ELF-1 (cell line): ENCODE measurements at regions not wholly inside any gene's neighbourhood (a gene's known extent, or its start where the extent isn't known, plus 50 kb on each side); places are given as distances from the start of the nearest gene placed in this dataset.

Experiments used
- DNase-seq: peaks from one replicate; pipeline ENCODE4 v3.0.0-alpha.2; 2016; ENCODE audit warnings: low read depth, low spot score

DNA sequence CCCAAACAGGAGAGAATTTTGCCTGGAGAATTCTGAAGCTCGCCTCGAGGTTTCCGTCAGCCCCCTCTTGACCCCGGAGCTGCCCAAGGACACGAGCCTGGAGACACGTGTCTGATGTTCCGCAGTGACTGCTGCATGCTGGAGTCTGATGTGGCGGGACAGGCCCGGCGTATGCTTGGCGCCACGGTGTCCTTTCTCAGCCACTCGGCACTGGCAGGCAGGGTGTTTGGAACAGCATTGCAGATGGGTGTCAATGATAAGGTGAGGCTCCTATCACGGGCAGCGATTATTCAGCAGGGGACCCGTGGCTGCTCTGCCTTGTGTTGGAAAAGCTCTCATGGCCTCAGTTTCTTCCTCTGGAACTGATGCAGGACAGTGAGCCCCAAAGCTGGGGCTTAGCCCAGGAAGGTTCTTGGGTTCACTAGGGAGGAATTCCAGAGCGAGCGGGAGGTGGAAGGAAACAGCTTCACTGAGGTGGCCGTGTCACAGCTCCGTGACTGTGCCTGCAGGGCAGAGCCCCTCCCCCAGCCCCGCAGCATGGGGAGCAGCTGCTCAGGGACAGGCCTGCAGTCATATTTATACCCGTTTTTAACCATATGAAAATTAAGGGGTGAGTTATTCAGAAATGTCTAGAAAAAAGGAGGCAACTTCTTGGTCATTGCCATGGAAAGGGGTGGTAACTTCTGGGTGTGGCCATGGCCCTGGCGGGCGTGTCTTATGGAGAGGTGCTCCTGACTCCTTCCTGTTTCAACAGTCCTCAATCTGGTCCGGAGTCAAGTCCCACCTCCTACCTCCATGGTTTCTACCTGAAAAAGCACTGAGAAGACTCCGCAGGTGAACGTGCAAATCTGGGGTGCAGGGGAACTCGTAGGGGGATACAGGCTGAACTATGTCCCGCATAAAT lies 123.4 kb downstream of the SIK1 start:
- DNase-seq = no peak

DNA sequence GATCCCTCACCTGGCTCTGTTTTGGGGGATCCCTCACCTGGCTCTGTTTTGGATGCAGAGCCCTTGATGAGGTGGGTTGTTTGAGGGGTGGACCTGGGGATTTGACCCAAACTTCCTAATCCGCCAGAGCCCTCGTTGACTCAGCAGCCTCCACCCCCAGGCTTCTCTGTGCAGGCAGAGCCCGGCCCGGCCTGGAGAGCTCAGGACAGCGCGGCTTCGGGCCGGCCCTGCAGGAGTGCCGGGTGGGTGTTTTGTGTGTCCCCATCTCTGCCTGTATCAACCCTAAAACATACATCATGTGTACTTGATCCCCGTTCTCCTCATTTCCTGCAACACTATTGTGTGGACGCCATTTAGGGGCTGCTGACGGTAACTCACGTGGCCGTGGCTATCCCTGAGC lies 124.2 kb downstream of the SIK1 start:
- no peak for DNase-seq

DNA sequence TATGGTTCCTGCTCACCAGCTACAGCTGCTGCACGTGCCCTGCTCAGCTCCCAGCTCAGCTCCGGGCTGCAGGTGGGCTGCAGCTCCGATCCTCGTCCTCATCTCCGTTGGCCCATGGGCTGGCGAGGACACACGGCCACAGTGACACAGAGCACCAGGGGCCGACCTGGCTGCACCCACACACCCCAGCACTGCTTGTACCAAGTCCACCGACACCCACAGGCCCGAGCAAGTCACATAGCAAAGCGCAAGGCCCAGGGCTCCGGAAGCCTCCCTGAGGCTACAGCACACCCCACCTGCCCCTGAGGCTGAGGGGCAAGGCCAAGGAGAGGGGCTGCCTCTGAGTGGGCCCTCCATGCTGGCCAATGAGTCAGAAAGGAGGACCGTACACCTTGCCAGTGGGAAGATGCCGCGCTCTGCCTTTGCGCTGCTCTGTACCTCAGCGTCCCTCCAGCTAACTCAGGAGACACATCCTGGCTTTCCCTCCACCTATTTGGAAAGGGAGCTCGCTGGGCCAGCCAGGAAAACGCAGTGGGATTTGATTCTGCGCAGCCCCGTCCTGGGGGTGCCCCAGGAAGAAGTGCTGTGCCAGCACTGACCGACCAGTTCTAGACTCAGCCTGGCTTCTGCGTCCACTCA lies 124.8 kb downstream of the SIK1 start:
- DNase-seq = no peak

DNA sequence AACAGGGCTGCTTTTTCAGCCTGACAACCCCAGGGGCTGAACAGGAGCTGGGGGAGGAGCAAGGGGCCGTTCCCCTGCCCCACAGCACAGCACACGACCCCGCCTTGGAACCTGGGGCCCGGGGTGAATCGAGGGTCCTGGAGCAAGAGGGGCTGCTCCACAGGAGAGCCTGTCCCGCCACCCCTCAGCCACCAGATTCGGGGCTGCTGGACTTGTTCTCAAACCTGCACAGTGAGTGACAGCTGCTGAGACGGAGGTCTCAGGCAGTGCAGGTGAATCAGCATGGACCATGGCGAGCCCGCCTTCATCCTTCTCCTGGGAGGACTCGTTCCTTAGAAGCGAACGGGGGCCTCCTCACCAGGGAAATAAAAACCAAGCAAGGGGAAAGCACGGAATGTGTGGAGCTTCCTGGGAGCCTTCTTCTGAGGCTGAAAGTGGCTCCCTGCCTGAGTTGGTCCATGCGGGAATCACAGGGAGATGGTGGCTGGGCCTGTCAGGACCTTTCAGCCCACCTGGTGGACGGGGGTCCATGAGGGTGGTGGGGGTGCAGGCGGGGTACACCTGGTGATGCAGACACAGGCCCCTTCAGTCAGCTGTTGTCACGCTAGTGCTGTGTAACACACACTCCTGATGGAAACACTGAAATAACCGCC lies 125.4 kb downstream of the SIK1 start:
- no peak for DNase-seq

DNA sequence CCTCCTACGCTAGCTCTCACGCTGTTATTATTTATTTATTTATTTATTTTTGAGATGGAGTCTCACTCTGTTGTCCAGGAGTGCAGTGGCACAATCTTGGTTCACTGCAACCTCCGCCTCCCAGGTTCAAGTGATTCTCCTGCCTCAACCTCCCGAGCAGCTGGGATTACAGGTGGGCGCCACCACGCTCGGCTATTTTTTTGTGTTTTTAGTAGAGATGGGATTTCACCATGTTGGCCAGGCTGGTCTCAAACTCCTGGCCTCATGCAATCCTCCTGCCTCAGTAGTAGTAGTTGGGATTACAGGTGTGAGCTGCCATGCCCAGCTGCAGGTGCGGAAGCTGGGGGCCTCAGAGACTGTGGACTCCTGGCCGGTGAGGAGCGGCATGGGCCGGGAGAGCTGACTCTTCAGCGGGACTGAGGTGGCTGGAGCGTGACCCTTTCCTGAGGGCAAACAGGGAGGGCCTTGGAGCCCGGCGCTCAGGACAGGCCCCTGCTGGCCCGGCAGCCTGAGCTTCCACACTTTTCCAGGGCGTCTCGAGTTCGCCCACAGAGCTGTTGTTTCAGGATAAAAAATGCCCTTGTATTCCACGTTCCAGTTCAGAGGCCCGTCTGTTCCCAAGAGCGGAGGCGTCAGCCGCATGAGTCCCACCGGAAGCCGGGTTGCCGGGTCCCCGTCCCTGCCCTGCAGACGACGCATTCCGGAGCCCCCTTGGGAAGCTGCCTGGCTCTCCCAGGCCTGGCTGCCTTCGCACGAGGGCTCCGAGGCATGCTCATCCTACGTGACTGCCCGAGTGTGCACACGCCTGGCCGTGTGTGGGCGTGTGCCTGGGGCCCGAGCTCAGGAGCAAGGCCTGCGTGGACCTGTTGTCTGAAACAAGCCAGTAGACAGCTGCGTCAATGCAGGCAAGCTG lies 126.2 kb downstream of the SIK1 start:
- no peak for DNase-seq

DNA sequence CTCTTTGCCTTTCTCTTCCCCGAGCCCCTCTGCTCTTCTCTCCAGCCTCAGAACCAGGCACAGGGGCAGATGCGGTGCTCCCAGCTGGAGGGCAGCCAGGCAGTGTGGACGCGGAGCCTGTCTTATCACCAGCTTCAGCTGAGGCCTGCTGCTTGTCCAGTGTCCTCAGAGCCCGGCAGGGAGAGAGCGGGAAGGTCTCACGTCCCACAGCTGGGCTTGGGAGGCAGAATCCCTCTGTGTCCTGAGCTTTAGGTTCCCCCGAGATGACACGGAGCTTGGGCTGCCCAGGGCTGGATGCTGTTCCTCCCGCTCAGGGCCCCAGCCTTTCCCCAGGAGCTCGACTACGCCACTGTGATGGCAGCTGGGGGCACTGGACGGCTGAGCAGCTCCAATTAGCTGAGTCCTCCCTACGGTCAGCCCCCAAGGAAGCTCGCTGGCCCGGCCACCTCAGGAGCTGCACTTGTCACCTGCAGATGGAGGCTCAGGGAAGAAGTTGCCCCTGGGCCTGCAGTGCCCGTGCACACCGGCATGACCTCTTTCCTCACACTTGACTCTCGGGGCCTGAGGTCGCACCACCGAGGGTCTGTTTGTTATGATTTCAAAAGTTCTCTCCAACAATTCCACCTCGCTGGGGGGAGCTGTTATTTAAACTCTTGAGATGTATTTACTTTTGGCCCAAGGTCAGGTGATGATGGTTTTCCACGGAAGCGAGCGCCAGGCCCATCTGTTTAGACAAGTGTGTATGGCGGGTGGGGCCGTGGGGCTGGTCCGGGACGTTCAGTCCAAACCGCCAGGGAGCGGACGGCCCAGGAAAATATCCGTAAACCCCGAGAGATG lies 127.3 kb downstream of the SIK1 start:
- no peak for DNase-seq

DNA sequence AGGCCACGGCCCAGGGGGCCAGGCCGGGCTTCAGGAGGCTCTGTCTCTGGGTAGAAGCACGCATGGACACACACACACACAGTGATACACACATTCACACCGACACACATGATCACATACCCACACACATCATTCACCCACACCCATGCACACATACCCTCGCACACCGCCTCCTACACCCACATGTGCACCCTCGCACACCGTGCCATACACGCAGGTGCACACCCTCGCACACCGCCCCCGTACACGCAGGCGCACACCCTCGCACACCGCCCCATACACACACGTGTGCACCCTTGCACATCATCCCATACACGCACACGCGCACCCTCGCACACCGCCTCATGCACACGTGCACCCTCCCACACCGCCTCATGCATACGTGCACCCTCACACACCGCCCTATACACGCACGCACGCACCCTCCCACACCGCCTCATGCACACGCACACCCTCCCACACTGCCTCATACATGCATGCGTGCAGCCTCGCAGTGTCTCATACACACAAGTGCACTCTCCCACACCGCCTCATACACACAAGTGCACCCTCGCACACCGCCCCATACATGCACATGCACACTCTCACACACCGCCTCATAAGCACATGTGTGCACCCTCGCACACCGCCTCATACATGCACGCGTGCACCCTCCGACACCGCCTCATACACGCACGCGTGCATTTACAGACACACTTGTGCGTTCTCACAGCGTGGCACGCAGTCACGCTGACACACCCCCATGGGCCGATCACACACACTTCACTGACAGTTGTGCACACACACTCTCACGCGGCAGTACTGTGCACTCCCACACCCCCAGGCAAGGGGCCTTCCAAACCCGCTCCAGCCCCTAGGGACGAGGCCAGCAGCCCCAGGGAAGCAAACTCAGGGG lies 128.1 kb downstream of the SIK1 start:
- no peak for DNase-seq

DNA sequence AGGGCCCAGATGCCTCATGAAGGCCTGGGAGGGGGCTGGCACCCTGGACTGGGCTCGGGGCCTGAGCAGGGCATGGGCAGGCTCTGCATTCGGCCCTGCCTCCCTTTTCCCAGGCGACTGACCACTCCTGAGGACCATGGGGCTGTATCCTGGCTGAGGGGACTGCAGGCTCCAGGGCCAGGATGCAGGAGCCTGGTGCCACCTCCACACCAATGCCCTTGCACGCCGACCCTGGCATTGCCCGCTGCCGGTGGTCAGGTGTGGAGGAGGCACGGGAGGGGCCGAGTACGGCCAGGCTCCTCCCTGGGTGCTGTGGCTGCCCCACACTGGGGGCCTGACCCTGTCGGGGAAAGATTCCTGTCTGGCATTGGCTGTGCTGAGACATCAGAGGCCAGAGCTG lies 128.9 kb downstream of the SIK1 start:
- DNase-seq = no peak

DNA sequence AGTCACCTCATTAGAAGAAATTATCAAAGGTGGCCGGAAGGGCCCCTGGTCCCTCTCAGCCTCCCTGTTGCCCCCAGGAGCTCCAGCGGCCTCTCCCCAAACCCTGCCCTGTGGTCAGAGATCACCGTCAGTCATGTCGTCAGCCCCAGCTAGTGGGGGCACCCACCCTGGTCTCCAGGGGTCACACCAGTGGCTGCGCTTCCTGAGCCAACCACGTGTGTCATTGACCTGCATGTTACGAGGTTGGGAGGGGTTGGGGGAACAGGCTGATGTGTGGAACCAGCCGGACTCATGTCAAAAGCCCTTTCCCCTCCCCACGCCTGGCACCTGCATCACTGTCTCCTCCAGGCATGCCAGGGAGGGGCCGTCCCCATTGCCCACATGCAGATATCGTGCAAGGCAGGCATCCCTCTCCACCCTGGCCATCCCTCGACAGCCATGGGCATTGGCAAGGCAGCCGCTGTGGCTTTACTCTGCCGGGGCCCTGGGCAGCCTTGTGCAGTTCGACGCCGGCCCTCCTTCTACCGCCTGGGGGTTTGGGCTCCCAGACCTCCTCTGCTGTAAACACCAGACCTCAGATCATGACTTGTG lies 128.7 kb downstream of the CRYAA start:
- no peak for DNase-seq

DNA sequence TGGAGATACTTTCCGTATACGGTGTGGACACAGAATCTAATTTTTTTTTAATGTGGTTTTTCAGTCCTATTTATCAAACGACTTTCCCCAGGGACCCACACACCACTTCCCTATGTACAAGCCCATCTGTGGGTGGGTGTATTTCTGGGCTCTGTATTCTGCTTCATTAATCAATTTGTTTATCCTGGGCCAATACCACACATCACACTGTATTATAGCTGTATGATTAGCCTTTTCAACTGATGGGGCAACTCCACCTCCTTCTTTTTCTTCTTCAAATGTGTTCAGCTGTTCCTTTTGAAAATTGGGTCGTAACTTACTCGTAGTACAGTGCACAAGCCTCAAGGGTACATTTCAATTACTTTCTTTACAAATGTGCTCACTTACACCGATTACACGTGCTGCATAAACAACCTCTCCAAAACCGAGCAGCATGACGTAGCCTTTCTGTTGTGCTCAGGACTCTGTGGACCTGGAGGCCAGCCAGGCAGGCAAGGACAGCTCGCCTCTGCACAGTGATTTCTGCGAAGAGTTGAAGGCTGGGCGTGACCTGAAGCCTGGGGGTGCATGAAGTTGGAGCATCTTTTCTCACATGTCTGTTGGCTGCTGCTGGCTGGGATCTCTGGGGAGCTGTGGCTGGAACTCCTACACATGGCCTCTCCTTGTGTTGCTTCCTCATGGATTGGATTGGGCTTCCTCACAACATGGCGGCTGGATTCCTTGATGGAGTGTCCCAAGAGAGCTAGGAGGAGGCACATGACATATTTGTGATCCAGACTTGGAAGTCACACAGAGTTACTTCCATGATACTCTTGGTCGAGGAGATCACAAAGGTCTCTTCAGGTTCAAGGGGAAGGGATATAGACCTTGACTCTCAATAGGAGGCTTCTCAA lies 126.5 kb downstream of the CRYAA start:
- DNase-seq = no peak

DNA sequence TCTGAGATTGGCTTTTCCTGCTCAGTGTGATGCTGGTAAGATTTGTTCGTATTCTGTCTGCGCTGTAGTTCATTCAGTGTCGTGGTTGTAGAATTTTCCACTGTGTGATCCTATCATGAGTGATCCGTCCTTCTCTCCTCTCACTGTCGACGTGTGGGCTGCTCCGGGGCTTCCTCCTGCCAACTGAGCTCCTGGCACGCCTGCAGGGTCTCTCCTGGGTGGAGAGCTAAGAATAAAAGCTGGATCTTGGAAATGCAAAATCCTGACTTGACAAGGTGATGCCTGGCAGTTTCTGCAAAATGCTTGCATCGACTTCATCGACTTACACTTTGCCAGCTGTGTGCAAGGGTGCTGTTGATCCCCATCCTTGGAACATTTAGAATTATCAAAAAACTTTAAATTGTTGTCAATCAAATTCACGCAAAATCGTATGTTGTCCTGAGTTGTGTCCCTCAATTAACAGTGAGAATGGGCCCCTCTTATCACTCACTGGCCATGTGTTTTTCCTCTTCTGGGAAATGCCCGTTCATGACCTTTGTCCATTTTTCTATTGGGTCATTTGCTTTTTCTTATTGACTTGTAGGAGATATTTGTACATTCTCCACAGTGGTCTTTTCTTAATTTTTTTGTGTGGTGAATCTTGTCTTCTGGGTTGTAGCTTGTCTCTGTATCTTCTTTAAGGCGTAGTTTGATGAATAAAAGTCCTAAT lies 125.5 kb downstream of the CRYAA start:
- no peak for DNase-seq

DNA sequence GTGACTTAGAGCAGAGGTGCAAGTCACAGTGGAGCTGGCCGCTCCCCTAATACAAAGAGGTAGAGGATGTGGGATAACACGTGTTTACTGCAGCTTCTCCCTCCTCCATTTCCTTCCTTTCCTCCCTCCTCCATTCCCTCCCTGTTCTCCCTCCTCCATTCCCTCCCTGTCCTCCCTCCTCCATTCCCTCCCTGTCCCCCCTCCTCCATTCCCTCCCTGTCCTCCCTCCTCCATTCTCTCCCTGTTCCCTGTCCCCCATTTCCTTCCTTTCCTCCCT lies 124.0 kb downstream of the CRYAA start:
- DNase-seq = no peak

DNA sequence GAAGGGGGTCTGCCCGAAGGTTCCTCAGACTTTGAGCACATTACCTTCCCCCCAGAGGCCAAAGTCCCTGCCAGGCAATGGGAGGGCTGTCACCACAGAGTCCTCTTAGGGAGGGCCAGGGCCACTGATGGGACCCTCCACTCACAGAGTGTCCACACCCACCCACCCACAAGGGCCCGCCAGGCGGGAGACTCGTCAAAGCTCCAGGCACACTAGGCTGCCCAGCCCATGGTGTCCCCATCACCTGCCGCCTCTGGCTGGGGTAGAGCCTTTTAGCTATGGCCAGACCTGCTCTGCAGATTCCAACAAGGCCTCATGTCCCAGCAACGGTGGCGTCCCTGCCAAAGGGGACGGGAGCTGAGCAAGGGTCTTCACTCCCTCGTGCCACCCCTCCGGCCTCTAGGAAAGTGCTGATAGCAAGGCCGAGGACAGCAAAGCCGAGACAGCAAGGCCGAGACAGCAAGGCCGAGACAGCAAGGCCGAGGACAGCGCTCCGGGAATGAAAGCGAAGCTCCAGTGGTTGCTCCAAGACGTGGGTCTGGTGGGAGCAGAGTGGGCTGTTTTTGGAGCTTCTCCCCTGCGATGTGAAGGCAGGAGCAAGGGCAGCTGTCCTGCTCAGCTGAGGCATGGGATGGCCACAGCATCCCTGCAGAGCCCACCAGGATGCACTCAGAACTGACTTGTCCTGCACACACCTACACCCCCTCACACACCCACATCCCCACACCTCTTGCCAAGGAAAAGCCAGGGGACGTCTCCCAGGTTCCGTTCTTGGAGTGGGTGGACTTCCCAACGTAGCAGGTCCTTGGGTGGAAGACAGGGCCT lies 123.4 kb downstream of the CRYAA start:
- DNase-seq = no peak

DNA sequence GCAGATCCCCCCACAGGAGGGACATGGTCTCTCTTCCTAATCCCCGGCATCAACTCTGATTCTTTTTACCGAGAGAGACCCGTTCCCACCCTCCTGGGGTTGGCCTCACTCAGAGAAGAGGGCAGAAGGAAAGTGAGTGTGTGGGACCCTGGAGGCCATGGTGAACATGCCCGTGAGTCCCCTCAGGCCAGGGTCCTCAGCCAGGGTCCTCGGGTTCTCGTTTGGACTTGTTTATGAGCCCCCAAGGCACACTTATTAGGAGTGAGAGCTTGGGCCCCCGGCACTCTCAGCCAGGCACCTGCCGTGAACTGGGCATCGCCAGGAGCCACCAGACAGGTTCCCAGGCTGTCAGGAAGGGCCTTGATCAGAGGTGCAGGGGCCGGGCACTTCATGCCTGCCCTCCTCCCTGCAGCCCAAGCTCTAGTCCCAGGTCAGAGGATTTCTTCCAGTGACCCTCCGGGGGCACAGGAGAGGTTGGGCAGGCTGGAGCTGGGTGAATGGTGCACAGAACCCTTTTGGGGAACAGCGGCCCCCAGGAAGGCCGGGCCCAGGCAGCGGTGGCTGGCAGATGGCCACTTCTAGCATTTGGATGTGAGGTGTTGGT lies 122.6 kb downstream of the CRYAA start:
- no peak for DNase-seq

DNA sequence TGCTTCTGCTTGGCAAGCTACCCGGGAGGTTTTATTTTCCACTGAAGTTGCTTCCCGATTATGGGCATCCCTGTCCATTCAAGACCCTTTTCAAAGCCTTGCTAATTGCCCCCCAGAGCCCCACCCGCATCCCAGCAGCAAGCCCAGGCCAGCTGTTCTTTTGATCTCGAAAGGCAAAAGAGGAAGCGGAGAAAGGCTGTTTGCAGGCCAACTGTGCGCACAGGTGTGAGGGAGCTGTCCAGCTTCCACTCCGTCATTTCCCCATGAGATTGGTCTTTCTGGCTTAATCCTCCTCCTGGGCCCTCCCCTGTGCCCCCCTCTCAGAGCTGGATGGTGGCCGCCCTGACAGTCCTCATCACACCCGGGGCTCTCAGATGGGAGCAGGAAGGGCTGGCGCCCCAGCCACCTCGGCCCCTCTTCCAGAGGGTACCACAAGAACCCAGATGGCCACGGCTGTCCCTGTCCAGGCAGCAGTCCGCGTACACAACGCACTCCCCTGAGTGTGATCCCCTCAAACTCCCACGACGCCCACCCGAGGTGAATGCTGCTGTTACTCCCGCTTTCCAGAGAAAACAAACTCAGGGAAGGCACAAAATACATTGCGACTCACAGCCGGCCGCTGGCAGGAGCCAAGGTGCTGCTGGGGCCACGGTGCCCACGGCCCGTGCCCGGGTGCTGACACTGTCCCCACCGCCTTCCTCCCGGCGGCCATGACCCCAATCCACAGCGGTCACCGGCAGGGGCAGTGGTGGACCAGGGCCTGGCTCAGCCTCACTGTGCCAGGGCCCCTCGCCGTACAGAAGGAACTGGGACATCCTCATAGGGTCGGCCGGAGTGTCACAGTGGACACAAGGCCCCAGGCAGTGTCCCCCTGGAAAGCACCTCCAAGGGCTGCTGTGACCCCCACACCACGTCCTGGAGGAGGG lies 121.9 kb downstream of the CRYAA start:
- peak; percentile 57 for DNase-seq

DNA sequence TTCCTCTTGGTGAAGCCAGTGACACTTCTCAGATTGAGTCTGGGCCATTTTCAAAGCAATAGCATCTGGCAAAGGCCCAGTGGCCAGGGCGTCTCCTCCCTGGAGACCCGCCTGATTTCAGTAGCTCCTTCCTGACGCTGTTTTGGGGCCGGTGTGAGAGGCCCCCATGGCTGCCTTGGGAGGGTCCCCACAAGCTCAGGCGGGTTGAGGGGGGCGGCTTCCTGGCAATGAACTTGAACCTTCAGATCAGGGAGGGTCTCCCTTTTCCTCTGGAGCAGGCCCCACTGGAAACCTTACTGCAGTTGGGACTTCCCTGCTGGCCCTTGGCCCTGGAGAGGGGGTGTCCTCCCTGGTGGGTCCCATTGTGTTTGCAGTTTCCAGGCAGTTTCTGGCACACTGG lies 121.2 kb downstream of the CRYAA start:
- DNase-seq = no peak
